GM19324 (cell line): ENCODE measurements at regions not wholly inside any gene's neighbourhood (a gene's known extent, or its start where the extent isn't known, plus 50 kb on each side); places are given as distances from the start of the nearest gene placed in this dataset.

ENCODE experiments used
- ATAC-seq: cut with Tn5 transposase; IDR thresholded peaks from one replicate; pipeline ENCODE4 v1.9.1; 2021; ENCODE audit warnings: mild to moderate bottlenecking, moderate library complexity; ENCODE audit not compliant: unreplicated experiment, low FRiP score

GRCh38 chr18:32545631-32546030 lies 74.9 kb upstream of the GAREM1 start:
- ATAC-seq, result no peak

GRCh38 chr18:32544088-32544487 lies 73.4 kb upstream of the GAREM1 start:
- ATAC-seq, result no peak

GRCh38 chr18:32542221-32542798 lies 71.6 kb upstream of the GAREM1 start:
- ATAC-seq, result no peak

- ATAC-seq, result peak; percentile 72
These were observed 60.4 kb upstream of the GAREM1 start for GRCh38 chr18:32530947-32531651.

- ATAC-seq, result no peak
These were observed 59.2 kb upstream of the GAREM1 start for GRCh38 chr18:32529722-32530420.

GRCh38 chr18:32520771-32521170 lies 50.1 kb upstream of the GAREM1 start:
- no peak for ATAC-seq
